ENCODE measurements at regions not wholly inside any gene's neighbourhood (a gene's known extent, or its start where the extent isn't known, plus 50 kb on each side); places are given as distances from the start of the nearest gene placed in this dataset.

DNA sequence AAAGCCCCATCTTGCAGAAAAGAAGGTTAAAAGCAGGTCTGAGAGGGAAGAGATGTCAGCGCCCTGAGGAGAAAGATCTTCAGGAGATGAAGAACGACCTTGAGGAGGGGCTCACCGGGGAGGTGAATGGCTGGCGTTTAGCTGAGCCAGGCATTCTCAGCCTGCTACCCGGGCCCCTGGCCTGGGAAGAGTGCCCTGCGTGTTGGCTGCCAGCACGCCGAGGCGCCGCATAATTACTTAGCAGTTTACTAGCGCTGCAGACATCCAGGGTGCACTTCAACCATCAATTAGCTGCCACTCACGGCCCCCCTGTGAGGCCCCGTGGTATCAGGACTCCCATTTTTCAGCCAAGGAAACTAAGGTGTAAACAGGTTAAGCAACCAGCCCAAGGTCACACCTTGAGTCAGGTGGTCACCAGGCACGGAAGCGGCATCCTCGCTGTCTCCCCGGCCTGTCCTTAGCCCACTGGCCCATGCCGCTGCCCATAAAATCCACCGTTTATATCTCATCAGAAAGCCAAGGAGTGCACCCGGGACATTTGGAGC is 551.9 kb downstream of the BNC2 start:
- Histone ChIP-seq H3K4me3 (no peak overlapping the region), H3K27ac (no peak overlapping the region), H3K27me3 (no peaks in the 10 kb centered on the region), H3K9me3 (no peaks in the 10 kb centered on the region), H3K4me1 (peaks cover 0 to 10% (median 3%) of the 10 kb centered on the region in 4 donors), H3K36me3 (no peaks in the 10 kb centered on the region)
- intact Hi-C loops (cut with DNase I) = no loop called here
- ATAC-seq (no peak), DNase-seq (no peak)
- TF ChIP-seq POLR2A (IDR thresholded peaks at IDR 0.05) = no peak
- TF ChIP-seq, protein P1, sequence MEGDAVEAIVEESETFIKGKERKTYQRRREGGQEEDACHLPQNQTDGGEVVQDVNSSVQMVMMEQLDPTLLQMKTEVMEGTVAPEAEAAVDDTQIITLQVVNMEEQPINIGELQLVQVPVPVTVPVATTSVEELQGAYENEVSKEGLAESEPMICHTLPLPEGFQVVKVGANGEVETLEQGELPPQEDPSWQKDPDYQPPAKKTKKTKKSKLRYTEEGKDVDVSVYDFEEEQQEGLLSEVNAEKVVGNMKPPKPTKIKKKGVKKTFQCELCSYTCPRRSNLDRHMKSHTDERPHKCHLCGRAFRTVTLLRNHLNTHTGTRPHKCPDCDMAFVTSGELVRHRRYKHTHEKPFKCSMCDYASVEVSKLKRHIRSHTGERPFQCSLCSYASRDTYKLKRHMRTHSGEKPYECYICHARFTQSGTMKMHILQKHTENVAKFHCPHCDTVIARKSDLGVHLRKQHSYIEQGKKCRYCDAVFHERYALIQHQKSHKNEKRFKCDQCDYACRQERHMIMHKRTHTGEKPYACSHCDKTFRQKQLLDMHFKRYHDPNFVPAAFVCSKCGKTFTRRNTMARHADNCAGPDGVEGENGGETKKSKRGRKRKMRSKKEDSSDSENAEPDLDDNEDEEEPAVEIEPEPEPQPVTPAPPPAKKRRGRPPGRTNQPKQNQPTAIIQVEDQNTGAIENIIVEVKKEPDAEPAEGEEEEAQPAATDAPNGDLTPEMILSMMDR (IDR thresholded peaks at IDR 0.05) = no peak
- 64% methylated on average over 3 of the region's 20 CpGs for WGBS (ENCODE audit: insufficient coverage, low coverage, low lambda C conversion rate, missing lambda C conversion rate)

DNA sequence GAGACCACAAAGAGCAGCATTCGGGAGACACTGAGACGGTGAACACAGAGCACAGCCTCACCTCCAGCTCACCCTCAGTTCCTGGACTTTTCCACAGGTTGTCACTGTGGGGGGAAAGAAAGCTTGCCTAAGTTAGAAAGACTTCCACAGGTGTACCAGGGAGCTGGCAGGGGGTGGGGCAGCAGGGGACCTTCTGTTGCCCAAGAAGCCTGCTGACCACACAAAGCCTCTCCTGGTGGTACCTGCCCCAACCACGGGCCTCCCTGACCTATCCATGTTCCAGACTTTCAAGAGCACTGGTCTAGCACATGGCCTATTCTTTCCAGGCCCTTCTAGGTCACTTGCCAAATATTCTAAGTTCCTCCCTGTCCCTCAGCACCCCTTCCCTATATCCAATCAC is 550.8 kb downstream of the BNC2 start:
- no peak overlapping the region for H3K27ac ChIP-seq

DNA sequence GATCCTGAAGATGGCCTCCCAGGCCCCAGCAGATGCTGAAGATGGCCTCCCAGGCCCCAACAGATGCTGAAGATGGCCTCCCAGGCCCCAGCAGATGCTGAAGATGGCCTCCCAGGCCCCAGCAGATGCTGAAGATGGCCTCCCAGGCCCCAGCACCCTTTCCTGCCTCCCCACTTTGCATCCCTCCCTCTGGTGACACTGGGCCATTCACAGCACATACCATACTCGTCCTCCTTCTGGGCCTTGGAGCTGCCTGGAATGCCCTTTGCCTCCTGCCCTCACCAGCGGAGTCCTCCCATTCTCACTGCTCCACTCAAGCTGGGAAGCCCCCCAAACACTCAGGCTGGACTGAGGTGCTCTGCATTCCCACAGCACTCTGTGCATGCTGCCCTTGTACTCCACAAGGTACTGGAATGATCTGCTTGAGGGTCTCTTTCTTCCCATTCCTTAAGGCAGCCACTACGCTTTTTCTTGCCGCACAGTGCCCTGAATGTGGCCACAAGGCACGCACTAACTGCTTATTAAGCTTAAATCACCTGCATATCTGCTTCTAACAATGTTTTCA is 550.0 kb downstream of the BNC2 start:
- intact Hi-C loops (cut with DNase I) = no loop called here
- Histone ChIP-seq H3K27ac (no peak overlapping the region), H3K27me3 (no peaks in the 10 kb centered on the region), H3K9me3 (no peaks in the 10 kb centered on the region), H3K36me3 (no peaks in the 10 kb centered on the region), H3K4me1 (peaks cover 0 to 10% (median 3%) of the 10 kb centered on the region in 4 donors), H3K4me3 (no peak overlapping the region)
- TF ChIP-seq, protein P1 (IDR thresholded peaks at IDR 0.05) = no peak
- no peak for TF ChIP-seq POLR2A (IDR thresholded peaks at IDR 0.05)
- DNase-seq (no peak), ATAC-seq (no peak)
- WGBS (ENCODE audit: insufficient coverage, low coverage, low lambda C conversion rate, missing lambda C conversion rate) = 90% methylated on average over 2 of the region's 5 CpGs

More for the DNA sequence above, 550.8 kb downstream of the BNC2 start:
- DNase-seq = no peak
- Histone ChIP-seq H3K4me3 (no peak overlapping the region), H3K27me3 (no peaks in the 10 kb centered on the region), H3K36me3 (no peaks in the 10 kb centered on the region), H3K9me3 (no peaks in the 10 kb centered on the region), H3K4me1 (peaks cover 0 to 10% (median 3%) of the 10 kb centered on the region in 4 donors)
- WGBS (ENCODE audit: insufficient coverage, low coverage, low lambda C conversion rate, missing lambda C conversion rate) = 94% methylated on average over 2 of the region's 3 CpGs
- TF ChIP-seq POLR2A (IDR thresholded peaks at IDR 0.05) = no peak
- TF ChIP-seq, protein P1 (IDR thresholded peaks at IDR 0.05) = no peak
- ATAC-seq = no peak
- intact Hi-C loops (cut with DNase I) = no loop called here

DNA sequence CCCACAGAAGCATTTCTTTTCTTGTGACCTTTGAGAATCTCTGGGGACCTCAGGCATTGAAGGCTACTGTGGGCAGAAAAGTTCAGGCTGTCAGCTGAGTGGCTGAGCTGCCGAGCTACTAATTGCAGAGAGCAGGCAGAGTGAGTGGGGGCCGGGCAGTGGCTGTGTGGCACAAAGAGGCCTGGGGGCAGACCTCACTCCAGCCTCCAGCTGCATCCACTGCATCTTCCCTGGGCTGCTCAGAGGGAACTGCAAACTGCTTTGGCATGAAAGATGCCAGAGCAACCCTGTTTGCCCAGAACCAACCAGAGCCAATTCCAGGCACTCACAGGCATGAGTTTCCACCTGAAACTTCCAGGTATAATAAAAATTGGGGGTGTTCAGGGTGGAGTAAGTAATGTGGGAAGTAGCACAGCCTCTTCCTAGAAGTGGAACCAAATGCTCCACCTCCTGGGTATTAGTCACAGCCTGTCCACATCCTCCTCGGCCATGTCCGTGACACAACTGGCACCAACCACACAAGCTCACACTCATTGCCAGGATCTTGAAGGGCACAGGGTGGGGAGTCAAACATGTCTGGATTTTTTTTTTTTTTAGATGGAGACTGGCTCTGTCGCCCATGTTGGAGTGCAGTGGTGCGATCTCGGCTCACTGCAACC is 548.9 kb downstream of the BNC2 start:
- Histone ChIP-seq H3K9me3 (no peaks in the 10 kb centered on the region), H3K36me3 (no peaks in the 10 kb centered on the region), H3K27me3 (no peaks in the 10 kb centered on the region), H3K4me1 (peaks cover 0 to 6% (median 3%) of the 10 kb centered on the region in 4 donors), H3K27ac (no peak overlapping the region), H3K4me3 (no peak overlapping the region)
- peak in 1 of 3 donors; percentile 48 for DNase-seq
- ATAC-seq = peak in 1 of 4 donors; percentile 75
- TF ChIP-seq, protein P1 (IDR thresholded peaks at IDR 0.05) = no peak
- TF ChIP-seq POLR2A (IDR thresholded peaks at IDR 0.05) = no peak
- WGBS (ENCODE audit: insufficient coverage, low coverage, low lambda C conversion rate, missing lambda C conversion rate) = 73% methylated on average over 5 of the region's 7 CpGs
- intact Hi-C loops (cut with DNase I) = no loop called here

Data from right lobe of liver (tissue), 6 donors.